HG02678 (cell line): ENCODE measurements at regions not wholly inside any gene's neighbourhood (a gene's known extent, or its start where the extent isn't known, plus 50 kb on each side); places are given as distances from the start of the nearest gene placed in this dataset.

Source experiments
- ATAC-seq: cut with Tn5 transposase; IDR thresholded peaks from one replicate; pipeline ENCODE4 v1.9.1; 2021; ENCODE audit warnings: mild to moderate bottlenecking, moderate library complexity; ENCODE audit not compliant: unreplicated experiment

DNA sequence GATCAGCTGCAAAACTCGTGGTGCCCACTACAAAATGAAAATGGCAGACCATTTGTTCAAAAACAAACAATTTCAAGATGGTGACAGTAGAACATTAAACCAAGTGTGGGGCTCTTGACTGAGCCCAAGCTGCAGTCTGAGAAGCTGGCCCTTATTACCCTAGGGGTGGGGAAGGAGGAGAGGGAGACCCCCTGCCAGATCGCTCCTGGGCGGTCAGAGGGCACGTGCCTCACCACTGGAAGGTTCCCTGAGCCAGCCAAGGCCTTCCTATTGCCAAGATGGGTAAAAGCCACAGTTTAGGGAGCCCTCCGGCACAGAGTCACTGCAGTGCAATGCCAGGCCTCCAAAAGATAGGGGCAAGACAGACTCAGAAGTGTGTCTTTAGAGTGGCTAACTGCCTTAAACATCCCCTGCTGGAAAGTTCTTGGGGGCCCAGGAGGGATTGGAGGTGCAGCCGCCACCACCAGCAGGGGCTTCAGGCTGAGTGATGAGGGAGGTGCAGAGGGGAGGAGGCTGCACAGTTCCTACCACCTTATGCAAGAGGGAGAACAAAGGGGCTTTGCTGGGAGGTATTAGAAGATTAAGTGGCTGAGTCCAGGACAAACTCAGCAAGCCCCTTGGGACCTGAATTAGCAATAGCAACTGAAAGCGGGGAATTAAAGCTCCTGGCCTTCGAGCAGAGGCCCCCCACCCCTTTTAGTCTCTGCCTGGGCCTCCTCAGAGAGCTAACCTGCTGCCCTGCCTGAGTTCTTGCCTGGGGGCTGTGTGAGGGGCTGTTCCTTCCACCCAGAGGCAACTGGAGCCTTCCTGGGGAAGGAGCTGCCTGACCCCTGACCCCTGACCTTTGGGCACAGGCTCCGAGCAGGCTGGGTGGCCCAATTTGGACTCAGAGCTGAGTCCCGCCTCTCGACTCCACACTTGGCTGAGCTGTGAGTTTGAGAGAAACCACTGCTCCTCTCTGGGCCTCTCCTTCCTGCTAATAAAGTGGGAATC, 88.4 kb downstream of the VEGFA start:
- no peak for ATAC-seq

DNA sequence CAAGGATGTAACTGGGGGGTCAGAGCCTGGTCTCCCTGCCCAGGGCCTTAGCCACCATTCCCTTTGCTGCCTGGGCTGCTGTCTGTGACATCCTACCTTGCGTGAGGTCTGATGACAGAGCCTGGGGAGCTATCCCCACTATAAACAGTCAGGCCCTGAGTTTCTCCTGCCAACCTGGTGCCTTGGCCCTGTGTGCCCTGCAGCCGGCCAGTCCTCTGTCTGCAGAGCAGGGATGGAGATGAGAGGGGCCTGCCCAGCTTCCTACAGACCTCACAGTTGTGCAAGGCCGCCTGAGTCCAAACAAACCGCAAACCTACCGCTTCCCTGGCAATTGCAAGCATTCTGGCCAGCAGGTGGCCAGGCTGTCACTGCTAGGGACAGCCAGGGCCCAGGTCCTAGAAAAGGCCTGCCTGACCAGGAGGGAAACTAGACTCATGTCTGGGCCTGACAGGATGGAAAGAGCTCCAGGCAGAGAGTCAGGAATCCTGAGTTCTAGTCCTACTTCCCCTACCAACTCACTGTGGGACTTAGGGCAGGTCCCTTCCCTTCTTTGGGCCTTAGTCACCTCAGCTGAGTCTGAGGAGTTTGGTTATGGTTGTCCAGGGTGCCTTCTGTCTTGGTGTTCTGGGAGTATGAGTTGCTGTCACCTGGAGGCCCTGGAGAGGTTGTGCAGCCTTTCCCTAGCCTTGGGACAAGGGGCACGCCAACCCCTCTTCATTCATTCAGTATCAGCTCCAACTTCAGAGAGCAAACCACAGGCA, 86.2 kb downstream of the VEGFA start:
- no peak for ATAC-seq

DNA sequence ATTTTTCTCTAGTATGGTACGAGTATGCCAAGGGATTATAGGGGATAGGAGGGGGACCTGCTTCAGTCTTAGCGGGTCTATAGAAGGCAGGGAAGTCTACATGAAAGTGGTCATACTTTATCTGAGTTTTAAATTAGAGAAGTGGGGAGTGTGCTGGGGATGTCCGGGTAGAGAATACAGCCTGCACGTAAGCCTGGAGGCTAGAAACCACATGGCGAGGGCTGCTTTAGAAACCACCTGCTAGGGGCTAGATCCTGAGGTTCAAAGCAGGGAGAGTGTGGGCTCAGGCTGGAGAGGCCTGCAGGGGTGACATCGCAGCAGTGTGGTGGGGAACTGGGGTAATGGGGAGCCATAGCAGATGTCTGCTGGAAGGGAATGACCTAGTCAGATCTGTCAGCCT, 85.2 kb downstream of the VEGFA start:
- ATAC-seq, result no peak

DNA sequence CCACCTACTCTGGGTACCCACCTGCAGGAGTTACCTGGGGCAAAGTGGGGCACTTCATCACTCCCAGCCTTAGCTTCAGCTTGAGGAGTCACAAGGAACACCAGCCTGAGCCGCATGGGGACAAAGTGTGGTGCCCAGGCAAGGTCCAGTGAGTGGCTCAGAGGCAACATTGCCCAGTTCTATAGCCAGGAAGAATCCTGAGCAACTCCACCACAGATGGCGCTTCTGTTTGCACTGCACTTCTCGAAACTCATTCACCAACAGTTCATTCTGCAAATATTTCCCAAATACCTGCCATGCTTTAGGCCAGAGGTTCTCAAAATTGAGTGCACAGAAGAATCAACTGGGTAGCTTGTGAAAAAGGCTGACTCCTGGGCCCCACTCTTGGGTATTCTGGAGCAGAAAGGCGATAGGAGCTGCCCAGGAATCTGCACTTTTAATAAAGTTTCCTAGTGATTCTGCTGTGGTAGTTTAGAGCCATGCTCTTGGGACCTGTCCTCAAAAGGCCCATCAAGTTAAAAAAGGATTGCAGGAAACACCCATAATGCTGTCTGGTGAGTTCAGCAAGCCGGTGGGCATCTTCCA, 83.1 kb downstream of the VEGFA start:
- ATAC-seq, result no peak

DNA sequence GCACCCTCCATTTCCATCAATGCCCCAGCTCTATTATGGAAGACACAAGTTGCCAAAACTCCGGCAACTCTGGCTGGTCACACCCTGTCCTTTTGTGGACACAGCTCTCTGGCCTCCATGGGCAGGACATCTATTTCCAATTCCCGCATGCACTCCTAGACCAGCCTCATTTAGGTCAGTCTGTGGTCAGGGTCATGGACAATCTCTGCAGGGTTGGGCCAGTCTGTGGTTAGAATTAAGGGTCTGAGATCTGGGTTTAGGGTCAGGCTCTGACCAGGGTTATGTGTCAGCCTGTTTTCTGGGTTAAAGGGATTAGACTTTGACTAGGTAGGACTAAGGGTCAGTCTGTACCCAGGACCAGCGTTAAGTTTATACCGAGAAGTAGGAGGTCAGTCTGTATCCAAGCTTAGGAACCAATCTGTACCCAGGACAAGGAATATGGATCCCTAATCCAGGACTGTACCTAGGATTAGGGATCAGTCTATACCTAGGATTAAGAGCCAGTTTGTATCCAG, 82.4 kb downstream of the VEGFA start:
- ATAC-seq, result no peak

DNA sequence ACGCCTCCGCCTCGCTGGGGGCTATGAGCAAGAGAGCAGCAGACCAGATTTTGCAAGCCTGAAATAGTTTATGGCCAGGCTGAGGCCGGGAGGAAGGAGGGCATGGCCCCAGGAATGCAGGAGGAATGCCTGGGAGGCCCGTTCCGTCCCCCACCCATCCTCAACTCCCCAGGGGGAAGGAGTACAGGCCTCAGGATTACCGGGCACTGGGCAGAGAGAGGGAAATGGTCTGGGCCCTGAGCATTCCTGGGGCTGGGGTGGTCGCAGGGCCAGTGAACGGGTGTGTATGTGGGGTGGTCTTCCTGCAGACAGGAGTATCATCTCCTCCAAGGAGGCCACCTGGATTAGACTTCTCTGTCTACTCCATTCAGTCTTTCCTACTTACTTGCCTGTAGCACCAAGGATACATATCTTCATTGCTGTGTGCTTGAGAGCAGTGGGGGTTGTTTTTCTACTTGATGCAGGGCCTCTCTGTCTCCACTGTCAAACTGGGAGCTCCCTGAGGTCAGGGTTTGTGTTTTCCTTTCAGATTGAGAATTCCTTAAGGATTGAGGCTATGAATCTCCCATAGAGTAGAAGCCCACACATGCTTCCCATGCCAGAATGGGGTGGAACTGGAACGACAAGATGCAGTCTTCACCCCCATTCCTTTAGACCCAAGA, 81.3 kb downstream of the VEGFA start:
- no peak for ATAC-seq

DNA sequence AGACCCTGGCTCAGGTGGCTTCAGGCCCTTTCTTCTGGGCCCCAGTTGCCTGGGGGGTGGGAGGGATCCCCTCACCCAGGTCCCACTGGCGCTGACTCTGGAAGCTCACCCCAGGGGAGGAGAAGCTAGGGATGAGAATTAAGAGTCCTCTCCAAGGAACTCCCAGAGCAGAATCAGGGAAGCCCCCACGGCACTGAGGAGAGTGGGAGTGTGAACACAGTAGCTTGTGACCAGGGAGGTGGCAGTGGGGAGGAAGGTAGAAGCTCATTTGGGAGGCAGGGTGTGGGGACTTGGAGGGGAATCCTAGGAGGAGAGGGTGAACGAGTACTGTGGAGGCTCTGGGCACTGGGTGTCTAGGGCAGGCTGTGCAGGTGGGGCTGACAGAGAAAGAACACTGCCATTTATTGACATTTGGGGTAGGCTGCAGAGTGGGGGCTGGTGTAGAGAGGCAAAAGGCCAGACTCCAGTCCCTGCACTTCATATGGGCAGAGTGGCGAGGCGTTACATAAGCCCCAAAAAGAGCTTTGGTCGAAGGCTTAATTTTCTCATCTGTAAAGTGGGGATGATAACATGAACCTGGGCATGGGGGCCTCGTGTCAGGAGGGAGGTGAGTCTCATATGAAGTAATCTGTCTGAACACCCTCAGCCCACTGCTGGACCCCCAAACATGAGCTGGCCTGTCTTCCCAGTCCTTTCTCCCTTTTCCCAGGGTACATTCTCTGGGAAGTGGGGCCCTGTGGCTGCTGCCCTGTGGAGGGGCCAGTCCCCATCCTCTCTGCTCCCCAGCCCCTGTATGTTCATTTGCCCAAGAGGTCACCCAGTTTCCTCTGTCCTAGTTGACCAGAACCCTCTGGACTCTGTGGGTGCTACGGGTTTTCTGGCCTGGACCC, 80.5 kb downstream of the VEGFA start:
- no peak for ATAC-seq

DNA sequence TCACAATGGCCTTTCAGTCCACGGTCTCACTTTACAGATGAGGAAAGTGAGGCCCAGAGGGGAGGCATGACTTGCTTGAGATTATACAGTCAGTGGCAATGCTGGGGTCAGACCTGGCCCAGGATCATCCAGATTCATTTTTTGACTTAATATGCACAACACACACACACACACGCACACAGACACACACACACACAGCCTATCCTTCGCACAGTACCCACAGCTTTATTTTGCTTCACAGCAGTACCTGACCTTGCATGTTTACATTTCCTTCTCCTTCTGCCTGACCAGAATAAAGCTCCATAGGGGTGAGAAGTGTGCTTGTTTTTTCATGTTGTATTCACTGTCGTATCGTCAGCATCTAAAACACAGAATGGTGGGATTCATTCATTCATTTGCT, 79.8 kb downstream of the VEGFA start:
- ATAC-seq, result no peak

DNA sequence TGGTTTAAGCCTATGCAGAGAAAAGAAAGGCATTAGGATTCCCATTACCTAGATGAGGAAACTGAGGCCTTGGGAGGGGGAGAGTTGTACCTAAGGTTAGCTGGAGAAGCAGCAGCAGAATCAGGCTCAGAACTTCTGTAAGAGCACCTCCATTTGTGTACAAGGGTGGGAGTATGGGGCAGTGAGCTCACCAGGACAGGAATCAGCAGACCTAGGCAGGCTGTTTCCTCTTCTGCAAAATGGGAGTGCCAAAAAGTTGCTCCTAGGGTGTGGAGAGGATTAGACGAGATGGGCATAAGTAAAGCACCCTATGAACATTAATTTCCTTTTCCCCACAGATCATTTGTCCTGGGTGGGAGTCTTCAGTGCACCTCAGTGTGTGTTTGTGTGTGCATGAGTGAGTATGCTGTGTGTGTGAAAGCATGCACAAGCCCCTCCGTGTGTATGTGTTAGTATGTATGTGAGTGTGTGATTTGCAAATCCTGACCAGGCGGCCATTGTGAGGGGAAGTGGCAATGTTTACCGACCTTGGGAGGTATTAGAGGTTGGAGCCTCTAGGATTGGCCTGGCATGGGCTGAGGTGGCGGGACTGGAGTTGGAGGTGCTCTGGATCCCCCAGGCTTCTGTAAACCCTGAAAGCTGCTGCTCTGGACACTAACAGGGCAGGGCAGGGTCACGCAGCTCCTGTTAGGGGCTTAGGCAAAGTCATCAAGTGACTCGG, 78.8 kb downstream of the VEGFA start:
- no peak for ATAC-seq

DNA sequence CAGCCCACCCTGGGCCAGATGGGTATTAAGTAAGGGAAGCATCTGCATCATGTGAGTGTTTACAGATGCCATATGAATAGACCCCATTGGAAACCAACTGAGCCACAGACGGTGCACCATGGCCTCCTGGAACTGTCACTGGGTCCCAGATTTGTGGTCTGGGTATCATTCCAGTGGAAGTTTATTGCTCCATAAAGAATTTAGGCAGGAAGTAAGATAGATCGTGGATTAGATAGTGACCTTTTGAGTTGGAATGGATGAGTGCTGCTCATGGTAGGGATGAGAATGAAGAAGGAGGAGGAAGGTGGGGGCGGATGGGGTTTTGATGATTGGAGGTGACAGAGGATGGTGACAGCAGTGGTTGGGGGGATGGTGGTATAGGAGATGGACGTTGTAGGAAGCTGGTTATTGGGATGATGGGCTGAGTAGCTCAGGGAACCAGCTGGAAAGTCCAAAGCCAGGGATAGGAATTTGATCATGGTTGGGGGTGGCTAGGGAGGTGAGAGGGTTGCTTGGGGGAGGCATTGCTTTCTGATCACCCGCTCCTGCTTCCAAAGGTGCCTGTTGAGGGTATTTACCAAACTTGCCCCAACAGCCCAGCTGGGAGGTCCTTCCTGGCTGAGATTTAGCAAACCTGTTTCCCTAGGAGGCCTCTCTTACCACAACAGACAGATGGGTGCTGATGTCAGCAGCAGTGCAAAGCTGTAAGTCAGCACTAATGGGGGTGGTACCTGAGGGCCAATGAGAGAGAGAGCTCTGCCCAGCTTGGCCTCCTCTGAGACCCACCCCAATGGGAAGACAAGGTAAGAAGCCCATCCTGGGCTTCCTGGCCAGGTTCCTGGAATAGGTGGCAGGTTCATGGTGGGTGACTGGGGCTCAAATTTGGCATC, 78.0 kb downstream of the VEGFA start:
- ATAC-seq, result no peak

DNA sequence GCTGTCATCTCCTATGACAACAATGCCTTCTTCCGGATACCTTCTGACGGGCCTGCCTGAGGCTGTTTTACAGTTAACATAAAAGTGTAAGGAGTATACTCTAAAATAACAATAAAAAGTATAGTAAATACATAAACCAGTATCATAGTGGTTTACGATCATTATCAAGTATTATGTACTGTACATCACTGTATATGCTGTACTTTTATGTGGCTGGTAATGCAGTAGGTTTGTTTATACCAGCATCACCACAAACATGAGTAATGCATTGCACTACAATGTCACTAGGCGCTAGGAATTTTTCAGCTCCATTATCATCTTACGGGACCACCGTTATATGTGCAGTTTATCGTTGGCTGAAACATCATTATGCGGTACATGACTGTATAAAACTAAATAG, 76.5 kb downstream of the VEGFA start:
- ATAC-seq, result no peak

DNA sequence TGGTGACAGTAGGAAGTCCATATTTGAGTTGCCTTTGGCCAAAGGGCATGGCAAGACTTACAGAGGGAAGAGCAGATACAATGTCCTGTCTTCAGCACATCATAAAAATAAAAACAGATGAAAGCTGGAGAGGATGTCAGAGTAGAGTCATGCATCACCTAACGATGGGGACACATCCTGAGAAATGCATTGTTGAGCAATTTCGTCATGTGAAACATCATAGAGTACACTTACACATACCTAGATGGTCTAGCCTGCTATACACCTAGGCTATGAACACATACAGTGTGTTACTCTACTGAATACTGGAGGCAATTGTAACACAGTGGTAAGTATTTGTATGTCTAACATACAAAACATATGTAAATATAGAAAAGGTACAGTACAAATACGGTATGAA, 75.6 kb downstream of the VEGFA start:
- no peak for ATAC-seq

DNA sequence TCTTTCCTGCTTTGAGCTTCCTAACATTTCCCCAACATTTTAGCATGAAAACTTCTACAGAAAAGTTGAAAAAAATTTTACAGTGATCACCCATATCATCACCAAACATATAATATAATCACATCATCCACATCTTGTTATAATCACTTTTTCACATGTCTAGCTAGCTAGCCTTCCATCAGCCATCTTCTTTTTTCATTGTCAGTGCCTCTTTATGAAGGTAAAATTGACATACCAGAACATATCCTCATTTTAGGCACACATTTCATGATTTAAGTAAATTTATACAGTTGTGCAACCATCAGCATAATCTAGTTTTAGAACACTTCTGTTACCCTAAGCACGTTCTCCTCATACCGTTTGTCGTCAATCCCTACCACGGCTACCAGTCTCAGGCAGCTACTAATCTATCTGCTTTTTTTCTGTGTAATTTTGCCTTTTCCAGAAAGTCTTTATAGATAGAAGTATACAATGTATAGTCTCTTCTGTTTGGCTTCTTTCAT, 73.7 kb downstream of the VEGFA start:
- no peak for ATAC-seq

DNA sequence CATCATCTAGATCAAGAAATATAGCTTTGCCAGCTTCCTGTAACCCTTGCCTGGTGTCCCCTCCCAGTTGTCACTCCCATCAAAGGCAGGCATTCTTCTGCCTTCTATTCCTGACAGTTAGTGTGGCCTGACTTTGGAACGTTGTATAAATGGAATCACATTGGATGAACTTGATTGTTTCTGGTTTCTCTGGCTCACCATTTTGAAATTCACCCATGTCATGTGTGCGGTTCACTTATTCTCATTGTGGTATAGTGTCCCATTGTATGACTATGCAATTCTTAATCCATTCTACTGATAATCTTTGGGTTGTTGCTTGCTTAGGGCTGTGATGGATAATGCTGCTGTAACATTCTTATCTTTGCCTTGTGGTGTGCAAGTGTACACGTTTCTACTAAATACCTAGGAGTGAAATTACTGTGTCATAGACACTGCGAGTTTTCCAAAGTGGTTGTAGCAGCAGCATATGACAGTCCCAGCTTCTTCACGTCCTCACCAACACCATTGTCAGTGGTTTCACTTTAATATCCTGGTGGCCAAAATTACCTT, 73.2 kb downstream of the VEGFA start:
- no peak for ATAC-seq

DNA sequence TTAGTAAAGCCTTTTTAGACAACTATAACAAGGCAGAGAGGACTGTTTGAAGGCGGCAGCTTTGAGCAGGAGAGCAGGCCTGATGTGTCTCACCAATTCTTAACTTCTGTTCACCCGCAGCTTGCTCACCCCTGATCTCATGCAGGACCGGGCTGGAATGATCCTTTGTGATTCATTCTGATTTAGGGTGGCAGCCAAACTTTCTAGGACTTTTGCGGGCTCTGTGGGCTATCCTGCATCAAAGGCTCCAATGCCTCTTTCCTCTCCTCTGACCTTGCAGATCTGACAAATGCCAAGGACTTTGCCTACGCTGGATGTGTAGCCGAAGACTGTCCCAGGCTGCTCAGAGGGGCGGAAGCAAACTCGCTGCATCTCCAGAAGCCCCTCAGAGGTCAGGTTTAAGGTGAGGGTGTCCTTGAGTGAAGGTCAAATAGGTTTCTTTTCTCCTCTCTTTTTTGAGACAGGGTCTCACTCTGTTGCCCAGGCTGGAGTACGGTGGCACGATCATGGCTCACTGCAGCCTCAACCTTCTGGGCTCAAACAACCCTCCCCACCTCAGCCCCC, 72.3 kb downstream of the VEGFA start:
- ATAC-seq, result no peak

DNA sequence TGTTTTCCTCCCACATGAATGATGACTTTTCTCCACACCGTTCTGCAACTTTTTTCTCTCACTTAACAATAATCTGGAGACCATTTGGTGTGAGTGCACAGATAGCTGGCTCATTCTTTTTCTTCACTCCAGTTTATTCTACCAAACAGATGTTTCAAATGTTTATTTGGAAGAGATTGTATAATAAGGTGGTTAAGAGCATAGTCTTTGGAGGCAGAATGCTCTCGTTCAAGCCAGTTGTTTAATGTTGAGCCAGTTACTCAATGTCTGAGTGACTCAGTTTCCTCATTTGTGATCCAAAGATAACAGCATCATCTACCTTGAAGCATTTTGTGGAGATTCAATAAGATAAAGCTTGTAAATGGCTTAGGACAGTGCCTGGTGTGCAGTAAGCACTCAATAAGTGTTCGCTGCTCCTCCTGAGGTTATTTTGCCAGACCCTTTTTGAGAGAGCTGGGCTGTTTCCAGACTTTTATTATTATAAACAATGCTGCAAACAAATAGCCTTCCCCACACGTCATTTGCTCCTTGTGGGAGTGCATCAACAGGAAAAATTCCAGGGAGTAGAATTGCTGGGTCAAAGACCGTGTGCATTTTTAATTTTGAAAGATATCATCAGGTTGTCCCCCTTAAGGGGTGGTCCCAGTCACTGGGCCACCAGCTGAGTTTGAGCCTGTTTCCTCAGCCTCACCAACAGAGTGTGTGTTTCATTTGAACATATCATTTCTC, 70.6 kb downstream of the VEGFA start:
- no peak for ATAC-seq
